Lower leg skin (tissue), 4 donors: ENCODE measurements at regions not wholly inside any gene's neighbourhood (a gene's known extent, or its start where the extent isn't known, plus 50 kb on each side); places are given as distances from the start of the nearest gene placed in this dataset.

Source experiments
- DNase-seq, 2 donors: peaks; one replicate each; pipeline ENCODE4 v3.0.0-alpha.2; 2019; ENCODE audit warnings: low spot score in 2 of 2
- H3K4me3 ChIP-seq: fragments of 200-600 bp; sonication (generic); 2 replicates; pipeline ENCODE4 v1.5.1; 2017; ENCODE audit warnings: mild to moderate bottlenecking, low read depth; ENCODE audit not compliant: poor library complexity, severe bottlenecking
- POLR2A ChIP-seq, 2 donors: fragments of 450-650 bp; IDR thresholded peaks; one replicate each; pipeline ENCODE4 v1.6.1; 2016 to 2017; ENCODE audit warnings: antibody characterized with exemption in 2 of 2, mild to moderate bottlenecking in 1 of 2, moderate library complexity in 1 of 2
- WGBS, 2 donors: methylation state at CpG; one replicate each; pipeline ENCODE4 v1.1.5; 2018; 5-methylcytosine and 5-hydroxymethylcytosine counted together
- intact Hi-C: fragments of 100-400 bp; cut with DNase I; formaldehyde crosslinking; loops from one replicate; pipeline ENCODE4 v1.15.0; 2023; ENCODE audit warnings: low total_unique reads
- TF ChIP-seq, protein P1 (sequence below), 3 donors: fragments of 450-650 bp; IDR thresholded peaks; one replicate each; pipeline ENCODE4 v1.5.1; 2016; ENCODE audit warnings: antibody characterized with exemption in 3 of 3, mild to moderate bottlenecking in 3 of 3, moderate library complexity in 2 of 3

DNA sequence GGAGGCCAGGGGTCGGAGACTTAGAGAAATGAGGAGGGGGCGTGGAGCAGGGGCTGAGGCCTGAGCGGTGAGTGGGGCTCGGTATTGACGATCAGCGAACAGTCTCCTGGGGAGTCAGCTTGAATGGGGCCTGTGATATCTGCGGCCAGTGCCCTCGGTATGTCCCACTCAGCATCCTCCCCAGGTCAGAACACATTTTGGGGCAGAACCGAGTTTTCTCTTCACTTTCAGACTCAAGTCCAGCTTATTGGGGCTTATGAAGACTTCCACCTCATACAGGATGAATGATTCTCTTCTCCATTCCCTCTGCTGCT lies 82.6 kb downstream of the RRM2 start:
- no peak for DNase-seq
- WGBS, 2 donors = 94 to 97% methylated on average over 9 of the region's 9 CpGs
- TF ChIP-seq, protein P1, sequence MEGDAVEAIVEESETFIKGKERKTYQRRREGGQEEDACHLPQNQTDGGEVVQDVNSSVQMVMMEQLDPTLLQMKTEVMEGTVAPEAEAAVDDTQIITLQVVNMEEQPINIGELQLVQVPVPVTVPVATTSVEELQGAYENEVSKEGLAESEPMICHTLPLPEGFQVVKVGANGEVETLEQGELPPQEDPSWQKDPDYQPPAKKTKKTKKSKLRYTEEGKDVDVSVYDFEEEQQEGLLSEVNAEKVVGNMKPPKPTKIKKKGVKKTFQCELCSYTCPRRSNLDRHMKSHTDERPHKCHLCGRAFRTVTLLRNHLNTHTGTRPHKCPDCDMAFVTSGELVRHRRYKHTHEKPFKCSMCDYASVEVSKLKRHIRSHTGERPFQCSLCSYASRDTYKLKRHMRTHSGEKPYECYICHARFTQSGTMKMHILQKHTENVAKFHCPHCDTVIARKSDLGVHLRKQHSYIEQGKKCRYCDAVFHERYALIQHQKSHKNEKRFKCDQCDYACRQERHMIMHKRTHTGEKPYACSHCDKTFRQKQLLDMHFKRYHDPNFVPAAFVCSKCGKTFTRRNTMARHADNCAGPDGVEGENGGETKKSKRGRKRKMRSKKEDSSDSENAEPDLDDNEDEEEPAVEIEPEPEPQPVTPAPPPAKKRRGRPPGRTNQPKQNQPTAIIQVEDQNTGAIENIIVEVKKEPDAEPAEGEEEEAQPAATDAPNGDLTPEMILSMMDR (IDR thresholded peaks at IDR 0.05) = no peak
- no peak for TF ChIP-seq POLR2A (IDR thresholded peaks at IDR 0.05)
- H3K4me3 ChIP-seq = no peak overlapping the region
- intact Hi-C loops = no loop called here

DNA sequence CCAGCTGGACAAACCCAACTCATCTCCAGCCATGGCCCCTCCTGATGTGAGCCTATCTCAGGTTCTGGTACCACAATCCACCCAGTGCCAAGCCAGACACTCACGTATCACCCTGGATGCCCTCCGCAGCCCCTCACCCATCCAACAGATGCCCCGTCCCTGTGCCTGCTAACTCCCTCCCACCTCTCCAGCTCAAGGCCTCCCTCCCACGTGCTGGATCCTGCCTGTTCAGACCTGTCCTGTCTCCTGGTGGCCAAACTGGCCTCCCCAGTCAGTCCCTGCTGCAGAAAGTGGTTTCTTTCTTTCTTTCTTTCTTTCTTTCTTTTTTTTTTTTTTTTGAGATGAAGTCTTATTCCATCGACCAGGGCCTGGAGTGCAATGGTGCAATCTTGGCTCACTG lies 86.2 kb downstream of the RRM2 start:
- TF ChIP-seq, protein P1 (IDR thresholded peaks at IDR 0.05) = no peak
- no peak overlapping the region for H3K4me3 ChIP-seq
- WGBS, 2 donors = 75 to 79% methylated on average over 5 of the region's 5 CpGs
- intact Hi-C loops = no loop called here
- DNase-seq = no peak

DNA sequence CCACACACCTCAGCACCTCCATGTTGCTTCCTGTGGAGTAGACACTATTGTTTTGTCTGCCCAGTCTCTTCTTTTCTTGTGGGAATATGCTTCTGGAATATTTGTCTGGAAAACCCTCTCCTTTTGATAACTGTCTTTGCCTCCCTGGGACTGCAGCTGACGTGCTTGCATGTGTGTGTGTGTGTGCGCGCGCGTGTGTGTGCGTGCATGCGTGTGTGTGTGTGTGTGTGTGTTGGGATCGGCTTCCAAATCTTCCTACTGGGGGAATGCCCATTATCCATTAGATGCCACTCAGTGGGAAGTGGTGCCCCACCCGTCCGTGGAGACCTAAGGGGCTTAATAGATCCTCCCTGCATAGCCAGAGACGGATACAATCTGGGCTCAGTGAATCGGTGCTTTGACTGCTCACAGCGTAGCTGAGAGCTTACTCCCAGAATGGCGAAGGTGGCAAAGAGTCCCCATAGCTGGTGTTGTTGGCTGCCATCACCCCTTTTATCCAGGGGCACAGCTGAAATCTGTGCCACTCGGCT lies 86.9 kb downstream of the RRM2 start:
- H3K4me3 ChIP-seq = no peak overlapping the region
- no peak for TF ChIP-seq POLR2A (IDR thresholded peaks at IDR 0.05)
- TF ChIP-seq, protein P1 (IDR thresholded peaks at IDR 0.05) = no peak
- no peak for DNase-seq
- intact Hi-C loops = no loop called here
- 86 to 88% methylated on average over 14 to 15 of the region's 15 CpGs for WGBS, 2 donors

DNA sequence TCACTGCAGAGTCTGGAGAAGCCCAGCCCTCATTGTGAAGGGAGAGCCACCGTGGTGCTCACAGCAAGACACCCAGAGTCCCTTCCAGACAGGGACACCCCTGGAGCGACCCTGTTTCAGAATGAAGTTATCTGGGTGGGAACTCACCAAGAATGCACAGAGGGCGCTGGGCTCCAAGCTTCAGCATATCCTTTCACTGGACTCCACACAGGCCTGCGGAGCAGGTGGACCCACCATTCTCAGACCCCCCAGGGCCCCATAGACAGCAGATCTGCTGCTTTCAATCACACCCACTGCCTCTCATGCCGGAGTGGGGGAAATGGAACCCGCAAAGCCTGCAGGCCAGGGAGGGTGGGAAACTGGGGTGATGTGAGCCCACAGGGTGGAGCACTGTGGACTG lies 87.8 kb downstream of the RRM2 start:
- no peak overlapping the region for H3K4me3 ChIP-seq
- intact Hi-C loops = no loop called here
- no peak for TF ChIP-seq POLR2A (IDR thresholded peaks at IDR 0.05)
- TF ChIP-seq, protein P1 (IDR thresholded peaks at IDR 0.05) = no peak
- WGBS, 2 donors = 92 to 96% methylated on average over 6 of the region's 6 CpGs
- DNase-seq = no peak

DNA sequence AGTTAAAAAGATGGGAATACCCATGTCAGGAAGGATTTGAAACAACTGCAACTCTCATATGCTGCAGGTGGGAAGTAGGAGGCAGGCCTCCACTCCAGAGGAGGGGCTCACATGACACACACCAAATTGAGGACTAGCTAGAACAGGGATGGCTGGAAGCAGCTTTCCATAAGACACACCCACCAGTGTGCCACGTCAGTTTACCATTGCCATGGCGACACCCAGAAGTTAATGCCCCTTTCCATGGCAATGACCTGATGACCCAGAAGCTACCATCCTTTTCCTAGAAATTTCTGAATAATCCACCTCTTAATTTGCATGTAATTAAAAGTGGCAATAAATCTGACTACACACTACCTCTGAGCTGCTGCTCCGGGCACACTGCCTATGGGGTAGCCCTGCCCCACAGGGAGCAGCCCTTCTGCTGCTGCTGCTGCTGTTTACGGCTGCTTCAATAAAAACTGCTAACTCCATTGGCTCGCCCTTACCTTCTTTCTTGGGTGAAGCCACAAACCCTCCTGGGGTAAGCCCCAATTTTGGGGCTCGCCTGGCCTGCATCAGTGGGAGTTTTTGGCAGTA lies 89.4 kb downstream of the RRM2 start:
- intact Hi-C loops = no loop called here
- no peak for TF ChIP-seq POLR2A (IDR thresholded peaks at IDR 0.05)
- TF ChIP-seq, protein P1 (IDR thresholded peaks at IDR 0.05) = no peak
- 77 to 81% methylated on average over 6 of the region's 6 CpGs for WGBS, 2 donors
- no peak for DNase-seq
- H3K4me3 ChIP-seq = no peak overlapping the region

DNA sequence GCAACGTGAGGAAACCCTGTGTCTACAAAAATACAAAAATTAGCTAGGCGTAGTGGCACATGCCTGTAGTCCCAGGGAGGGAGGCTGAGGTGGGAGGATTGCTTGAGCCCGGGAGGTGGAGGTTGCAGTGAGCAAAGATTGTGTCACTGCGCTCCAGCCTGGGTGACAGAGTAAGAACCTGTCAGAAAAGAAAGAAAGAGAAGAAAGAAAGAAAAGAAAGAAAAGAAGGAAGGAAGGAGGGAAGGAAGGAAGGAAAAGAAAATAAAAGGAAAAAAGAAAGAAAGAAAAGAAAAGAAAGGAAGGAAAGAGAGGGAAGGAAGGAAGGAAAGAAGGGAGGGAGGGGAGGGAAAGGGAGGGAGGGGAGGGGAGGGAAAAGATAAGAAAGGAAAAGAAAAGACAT lies 89.9 kb upstream of the HPCAL1 start:
- no peak overlapping the region for H3K4me3 ChIP-seq
- no peak for DNase-seq
- TF ChIP-seq POLR2A (IDR thresholded peaks at IDR 0.05) = no peak
- TF ChIP-seq, protein P1 (IDR thresholded peaks at IDR 0.05) = no peak
- intact Hi-C loops = no loop called here
- WGBS, 2 donors = 93 to 98% methylated on average over 4 of the region's 4 CpGs
